ENCODE measurements at regions not wholly inside any gene's neighbourhood (a gene's known extent, or its start where the extent isn't known, plus 50 kb on each side); places are given as distances from the start of the nearest gene placed in this dataset.

DNA sequence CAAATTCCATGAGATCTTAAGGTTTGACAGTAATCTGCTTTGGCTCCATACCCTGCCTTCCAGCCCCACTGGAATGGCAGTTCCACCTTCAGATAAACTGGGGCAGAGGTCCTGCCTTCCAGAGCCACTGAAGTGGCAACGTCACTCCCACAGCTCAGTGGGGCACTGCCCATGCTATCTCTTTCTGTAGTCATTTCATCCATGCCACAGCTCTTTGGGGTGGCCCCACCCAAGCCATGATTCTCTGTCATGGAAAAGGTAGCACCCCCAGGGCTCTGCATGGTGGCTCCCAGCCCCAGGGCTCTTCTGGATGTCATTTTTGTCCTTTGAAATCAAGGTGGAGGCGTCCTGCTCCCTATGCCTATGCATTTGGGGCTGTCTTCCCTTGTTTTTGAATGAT, 596.5 kb downstream of the SPOCK3 start:
- TF ChIP-seq POLR2AphosphoS5 (IDR thresholded peaks at IDR 0.05; ENCODE audit: low read depth) (no peak), GABPA (IDR thresholded peaks at IDR 0.05; ENCODE audit: low read depth) (no peak)
- TF ChIP-seq, protein P1, sequence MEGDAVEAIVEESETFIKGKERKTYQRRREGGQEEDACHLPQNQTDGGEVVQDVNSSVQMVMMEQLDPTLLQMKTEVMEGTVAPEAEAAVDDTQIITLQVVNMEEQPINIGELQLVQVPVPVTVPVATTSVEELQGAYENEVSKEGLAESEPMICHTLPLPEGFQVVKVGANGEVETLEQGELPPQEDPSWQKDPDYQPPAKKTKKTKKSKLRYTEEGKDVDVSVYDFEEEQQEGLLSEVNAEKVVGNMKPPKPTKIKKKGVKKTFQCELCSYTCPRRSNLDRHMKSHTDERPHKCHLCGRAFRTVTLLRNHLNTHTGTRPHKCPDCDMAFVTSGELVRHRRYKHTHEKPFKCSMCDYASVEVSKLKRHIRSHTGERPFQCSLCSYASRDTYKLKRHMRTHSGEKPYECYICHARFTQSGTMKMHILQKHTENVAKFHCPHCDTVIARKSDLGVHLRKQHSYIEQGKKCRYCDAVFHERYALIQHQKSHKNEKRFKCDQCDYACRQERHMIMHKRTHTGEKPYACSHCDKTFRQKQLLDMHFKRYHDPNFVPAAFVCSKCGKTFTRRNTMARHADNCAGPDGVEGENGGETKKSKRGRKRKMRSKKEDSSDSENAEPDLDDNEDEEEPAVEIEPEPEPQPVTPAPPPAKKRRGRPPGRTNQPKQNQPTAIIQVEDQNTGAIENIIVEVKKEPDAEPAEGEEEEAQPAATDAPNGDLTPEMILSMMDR (IDR thresholded peaks at IDR 0.05; ENCODE audit: insufficient read depth, low read length) = no peak
- TF ChIP-seq, protein P2, sequence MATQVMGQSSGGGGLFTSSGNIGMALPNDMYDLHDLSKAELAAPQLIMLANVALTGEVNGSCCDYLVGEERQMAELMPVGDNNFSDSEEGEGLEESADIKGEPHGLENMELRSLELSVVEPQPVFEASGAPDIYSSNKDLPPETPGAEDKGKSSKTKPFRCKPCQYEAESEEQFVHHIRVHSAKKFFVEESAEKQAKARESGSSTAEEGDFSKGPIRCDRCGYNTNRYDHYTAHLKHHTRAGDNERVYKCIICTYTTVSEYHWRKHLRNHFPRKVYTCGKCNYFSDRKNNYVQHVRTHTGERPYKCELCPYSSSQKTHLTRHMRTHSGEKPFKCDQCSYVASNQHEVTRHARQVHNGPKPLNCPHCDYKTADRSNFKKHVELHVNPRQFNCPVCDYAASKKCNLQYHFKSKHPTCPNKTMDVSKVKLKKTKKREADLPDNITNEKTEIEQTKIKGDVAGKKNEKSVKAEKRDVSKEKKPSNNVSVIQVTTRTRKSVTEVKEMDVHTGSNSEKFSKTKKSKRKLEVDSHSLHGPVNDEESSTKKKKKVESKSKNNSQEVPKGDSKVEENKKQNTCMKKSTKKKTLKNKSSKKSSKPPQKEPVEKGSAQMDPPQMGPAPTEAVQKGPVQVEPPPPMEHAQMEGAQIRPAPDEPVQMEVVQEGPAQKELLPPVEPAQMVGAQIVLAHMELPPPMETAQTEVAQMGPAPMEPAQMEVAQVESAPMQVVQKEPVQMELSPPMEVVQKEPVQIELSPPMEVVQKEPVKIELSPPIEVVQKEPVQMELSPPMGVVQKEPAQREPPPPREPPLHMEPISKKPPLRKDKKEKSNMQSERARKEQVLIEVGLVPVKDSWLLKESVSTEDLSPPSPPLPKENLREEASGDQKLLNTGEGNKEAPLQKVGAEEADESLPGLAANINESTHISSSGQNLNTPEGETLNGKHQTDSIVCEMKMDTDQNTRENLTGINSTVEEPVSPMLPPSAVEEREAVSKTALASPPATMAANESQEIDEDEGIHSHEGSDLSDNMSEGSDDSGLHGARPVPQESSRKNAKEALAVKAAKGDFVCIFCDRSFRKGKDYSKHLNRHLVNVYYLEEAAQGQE (IDR thresholded peaks at IDR 0.05; ENCODE audit: insufficient replicate concordance, low read depth) = no peak

Data from HL-60 (cell line).